GM19238 (cell line): ENCODE measurements at regions not wholly inside any gene's neighbourhood (a gene's known extent, or its start where the extent isn't known, plus 50 kb on each side); places are given as distances from the start of the nearest gene placed in this dataset.
"Not testable (repeated sequence)": the region's sequence is repeated elsewhere in the genome, so short reads cannot be mapped to it uniquely, and the experiment has no call there.

ENCODE experiments used
- DNase-seq: peaks from one replicate; pipeline ENCODE4 v3.0.0; 2011; ENCODE audit warnings: low spot score; ENCODE audit not compliant: insufficient read length

- DNase-seq, result no peak
These were observed 728.8 kb downstream of the RERGL start for GRCh38 chr12:17361224-17361623.

- no peak for DNase-seq
These were observed 731.2 kb downstream of the RERGL start for GRCh38 chr12:17358835-17359234.

DNA sequence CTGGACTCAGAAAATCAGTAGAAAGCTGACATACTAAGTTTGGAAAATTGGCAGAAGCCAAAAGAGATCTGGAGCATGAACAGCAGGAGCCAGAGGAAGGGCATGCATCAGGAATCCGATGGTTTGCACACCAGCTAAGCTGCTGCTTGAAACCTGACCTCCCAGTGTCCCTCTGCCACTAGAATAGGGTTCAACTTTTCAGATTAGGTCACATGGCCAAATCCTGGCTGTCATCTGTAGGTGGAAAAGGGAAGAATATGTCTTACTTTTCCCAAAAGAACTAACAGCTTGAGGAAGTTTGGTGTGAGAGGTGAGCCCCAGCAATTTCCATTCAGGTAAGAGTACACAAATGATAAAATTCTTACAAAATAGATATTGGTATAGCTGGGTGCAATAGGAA is 732.6 kb downstream of the RERGL start:
- DNase-seq, result no peak

DNA sequence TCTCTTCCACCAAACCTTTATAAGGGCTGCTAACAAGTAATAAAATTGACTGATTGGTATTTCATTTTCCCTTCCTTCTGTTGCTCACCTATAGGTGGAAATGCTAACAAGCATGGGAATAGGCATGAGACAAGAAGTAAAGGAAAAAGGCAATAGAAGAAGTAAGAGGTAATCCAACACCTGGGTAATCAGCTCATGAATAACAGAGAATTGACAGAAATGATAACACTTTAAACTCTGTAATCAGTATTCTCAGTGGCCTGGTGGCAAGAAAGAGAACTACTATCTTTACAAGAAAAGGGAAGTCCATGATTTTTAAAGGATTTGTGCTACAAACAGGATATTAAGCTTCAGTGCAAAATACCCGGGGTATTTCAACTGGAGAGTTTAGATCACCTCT is 737.8 kb downstream of the RERGL start:
- no peak for DNase-seq

GRCh38 chr12:17348311-17348710 is 741.7 kb downstream of the RERGL start:
- DNase-seq, result no peak

DNA sequence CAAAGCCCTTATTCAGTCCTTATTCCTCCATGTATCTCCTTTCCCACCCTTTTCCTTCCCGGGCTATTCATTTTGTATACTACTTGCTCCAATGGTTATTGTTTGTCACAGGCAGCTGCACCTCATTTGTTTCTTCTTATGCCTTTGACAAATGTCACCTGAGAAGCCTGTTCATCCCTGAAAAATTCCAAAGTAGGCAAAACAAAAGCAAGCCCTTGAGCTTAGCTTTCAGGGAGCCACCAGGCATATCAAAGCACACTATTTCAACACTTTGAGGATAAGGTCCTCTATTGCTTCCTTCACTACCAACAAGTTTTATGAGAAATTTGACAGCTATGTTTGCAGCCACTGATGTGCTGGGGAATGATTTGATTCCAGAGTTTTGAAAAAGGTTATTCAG is 738.7 kb upstream of the LMO3 start:
- DNase-seq, result no peak

DNA sequence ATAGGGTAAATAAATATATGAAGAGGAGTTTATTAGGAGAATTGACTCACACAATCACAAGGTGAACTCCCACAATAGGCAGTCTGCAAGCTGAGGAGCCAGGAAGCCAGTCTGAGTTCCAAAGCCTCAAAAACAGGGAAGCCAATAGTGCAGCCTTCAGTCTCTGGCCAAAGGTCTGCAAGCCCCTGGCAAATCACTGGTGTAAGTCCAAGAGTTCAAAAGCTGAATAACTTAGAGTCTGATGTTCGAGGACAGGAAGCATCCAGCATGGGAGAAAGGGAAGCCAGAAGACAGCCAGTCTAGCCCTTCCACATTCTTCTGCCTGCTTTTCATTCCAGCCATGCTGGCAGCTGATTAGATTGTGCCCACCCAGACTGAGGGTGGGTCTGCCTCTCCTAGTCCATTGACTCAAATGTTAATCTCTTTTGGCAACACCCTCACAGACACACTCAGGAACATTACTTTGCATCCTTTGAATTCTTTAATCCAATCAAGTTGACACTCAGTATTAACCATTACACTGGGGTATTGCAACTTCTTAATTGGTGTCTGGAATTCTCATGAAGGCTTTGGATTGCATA is 736.5 kb upstream of the LMO3 start:
- DNase-seq, result no peak

DNA sequence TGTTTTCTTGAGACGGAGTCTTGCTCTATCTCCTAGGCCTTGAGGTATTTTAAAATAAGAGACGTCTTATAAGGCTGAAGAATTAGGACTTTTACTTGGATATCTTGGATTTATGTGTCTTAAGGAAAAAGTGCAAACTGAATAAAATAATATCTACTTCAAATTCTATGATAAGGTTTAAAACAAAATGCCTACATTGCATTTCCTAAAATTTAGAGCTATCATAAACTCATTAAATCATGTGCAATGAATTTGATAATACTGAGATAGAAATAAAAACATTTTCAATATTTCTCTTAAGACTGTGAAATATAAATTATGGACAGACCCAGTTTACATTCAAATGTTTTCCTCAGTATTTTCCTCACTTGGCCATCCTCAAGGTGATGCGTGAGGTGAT is 729.5 kb upstream of the LMO3 start:
- DNase-seq, result no peak

- DNase-seq, result no peak
These were observed 728.8 kb upstream of the LMO3 start for GRCh38 chr12:17334784-17335183.

GRCh38 chr12:17333287-17333686 is 727.3 kb upstream of the LMO3 start:
- DNase-seq, result no peak

- no peak for DNase-seq
These were observed 720.7 kb upstream of the LMO3 start for GRCh38 chr12:17326649-17327048.

GRCh38 chr12:17322090-17322489 is 716.1 kb upstream of the LMO3 start:
- no peak for DNase-seq

- no peak for DNase-seq
These were observed 698.8 kb upstream of the LMO3 start for GRCh38 chr12:17304503-17305347.

DNA sequence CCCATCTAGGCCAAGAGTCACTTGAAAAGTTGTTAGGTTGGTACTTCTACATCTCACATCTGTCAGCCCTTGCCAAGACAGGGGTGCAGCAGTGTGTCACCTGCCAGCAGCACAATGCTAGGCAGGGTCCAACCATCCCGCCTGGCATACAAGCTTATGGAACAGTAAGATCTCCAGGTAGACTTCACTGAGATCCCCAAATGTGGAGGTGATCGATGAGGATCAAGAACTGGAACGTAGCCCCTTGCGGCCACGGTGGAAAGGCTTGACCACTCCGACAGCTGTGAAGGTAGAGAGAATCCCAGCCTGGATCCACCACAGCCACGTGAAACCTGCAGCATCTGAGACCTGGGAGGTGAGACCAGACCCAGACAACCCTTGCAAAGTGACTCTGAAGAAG is 696.0 kb upstream of the LMO3 start:
- DNase-seq, result no peak

GRCh38 chr12:17301544-17301943 is 695.6 kb upstream of the LMO3 start:
- no peak for DNase-seq

GRCh38 chr12:17296882-17297281 is 690.9 kb upstream of the LMO3 start:
- no peak for DNase-seq

- DNase-seq, result no peak
These were observed 680.9 kb upstream of the LMO3 start for GRCh38 chr12:17286874-17287273.

GRCh38 chr12:17284873-17285272 is 678.9 kb upstream of the LMO3 start:
- no peak for DNase-seq

DNA sequence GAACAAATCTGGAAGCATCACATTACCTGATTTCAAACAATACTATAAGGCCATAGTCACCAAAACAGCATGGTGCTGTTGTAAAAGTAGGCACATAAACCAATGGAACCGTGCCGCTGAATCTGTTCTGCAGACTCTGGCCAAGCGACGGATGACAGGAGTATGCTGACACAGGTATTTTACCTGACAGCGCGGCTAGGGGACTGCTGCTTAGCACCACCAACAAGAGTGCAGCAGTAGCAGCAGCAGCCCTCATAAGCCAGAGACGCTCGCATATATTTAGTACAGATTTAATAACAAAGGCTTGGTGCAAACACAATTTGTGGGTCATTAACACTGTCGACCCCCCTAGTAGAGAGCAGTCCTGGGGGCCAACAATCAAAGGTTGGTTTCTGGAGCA is 677.6 kb upstream of the LMO3 start:
- DNase-seq, result no peak

DNA sequence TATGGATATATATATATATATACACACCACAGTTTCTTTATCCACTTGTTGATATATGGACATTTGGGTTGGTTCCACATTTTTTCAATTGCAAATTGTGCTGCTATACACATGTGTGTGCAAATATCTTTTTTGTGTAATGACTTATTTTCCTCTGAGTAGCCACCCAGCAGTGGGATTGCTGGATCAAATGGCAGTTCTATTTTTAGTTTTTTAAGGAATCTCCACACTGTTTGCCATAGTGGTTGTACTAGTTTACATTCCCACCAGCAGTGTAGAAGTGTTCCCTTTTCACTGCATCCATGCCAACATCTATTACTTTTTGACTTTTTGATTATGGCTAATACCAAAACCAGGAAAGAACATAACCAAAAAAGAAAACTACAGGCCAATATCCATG is 676.2 kb upstream of the LMO3 start:
- not testable (repeated sequence) for DNase-seq

DNA sequence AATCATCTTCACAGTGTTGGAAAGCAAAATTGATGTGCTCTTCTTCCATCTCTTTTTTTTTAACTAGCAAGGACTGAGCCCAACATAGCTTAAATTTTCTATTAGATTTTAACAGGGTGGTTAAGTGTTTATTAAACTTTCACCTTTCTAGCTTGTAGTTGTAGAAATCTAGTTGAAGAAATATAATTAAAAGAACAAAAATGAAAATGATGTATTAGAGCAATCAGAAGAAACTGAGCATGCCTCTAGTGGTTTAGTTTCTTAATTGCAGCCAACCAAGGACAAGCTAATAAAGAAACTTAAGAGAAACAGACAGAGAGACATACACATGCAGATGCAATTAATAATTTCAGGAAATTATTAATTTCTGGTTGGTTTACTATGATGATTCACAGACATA is 673.0 kb upstream of the LMO3 start:
- DNase-seq, result no peak

DNA sequence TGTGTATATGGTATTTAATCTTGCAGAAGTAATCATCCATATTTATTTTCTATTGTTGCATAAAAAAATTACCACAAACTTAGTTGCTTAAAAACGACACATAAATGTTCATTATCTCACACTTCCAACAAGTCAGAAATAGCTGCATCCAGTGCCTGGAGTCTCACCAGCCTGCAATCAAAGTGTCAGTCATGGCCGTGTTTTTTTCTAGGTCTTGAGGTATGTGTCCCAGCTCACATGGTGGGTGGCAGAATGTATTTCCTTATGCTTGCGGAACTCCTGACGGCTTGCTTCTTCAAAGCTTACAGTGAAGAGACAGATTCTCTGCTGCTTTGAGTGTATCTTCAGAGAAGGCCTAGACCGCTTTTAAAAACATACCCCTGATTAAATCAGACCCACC is 670.2 kb upstream of the LMO3 start:
- DNase-seq, result no peak

GRCh38 chr12:17266856-17267255 is 660.9 kb upstream of the LMO3 start:
- no peak for DNase-seq
